GM13976 (cell line): ENCODE measurements at regions not wholly inside any gene's neighbourhood (a gene's known extent, or its start where the extent isn't known, plus 50 kb on each side); places are given as distances from the start of the nearest gene placed in this dataset.

Experiments used
- DNase-seq: peaks from one replicate; pipeline ENCODE4 v3.0.0; 2012; ENCODE audit warnings: low spot score
- in situ Hi-C: fragments of 300-500 bp; cut with MboI; formaldehyde crosslinking; loops from one replicate; pipeline ENCODE4 v1.12.0; 2022; ENCODE audit warnings: low sequenced_read_pairs, mixed read lengths, inconsistent platforms; ENCODE audit not compliant: unreplicated experiment
- TF ChIP-seq, protein P1 (sequence below): IDR thresholded peaks from 2 replicates; pipeline ENCODE4 v1.5.1; 2012; ENCODE audit warnings: borderline replicate concordance, mild to moderate bottlenecking; ENCODE audit not compliant: insufficient read depth; ENCODE audit errors: extremely low read depth, missing control alignments, control extremely low read depth

DNA sequence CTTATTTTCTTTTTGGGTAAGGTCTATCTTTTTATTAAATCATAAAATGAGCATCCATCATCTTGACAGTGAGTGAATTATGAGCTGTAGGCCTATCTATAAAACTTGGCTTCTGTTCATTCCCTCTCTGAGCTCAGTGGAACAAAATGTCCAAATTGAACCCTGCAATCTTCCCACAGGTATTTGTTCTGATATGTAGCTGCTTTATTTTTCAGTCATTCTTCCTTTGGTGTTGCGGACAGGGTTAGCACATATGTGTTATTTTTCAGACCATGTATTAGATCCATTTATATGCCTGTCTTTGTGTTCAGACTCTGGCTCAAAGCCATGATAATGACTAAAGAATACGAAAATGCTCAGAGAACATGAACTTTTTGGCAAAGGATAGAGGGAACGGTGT lies 201.6 kb upstream of the KIAA1217 start:
- TF ChIP-seq, protein P1, sequence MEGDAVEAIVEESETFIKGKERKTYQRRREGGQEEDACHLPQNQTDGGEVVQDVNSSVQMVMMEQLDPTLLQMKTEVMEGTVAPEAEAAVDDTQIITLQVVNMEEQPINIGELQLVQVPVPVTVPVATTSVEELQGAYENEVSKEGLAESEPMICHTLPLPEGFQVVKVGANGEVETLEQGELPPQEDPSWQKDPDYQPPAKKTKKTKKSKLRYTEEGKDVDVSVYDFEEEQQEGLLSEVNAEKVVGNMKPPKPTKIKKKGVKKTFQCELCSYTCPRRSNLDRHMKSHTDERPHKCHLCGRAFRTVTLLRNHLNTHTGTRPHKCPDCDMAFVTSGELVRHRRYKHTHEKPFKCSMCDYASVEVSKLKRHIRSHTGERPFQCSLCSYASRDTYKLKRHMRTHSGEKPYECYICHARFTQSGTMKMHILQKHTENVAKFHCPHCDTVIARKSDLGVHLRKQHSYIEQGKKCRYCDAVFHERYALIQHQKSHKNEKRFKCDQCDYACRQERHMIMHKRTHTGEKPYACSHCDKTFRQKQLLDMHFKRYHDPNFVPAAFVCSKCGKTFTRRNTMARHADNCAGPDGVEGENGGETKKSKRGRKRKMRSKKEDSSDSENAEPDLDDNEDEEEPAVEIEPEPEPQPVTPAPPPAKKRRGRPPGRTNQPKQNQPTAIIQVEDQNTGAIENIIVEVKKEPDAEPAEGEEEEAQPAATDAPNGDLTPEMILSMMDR: no peak
- DNase-seq: no peak
- in situ Hi-C loops: no loop called here

DNA sequence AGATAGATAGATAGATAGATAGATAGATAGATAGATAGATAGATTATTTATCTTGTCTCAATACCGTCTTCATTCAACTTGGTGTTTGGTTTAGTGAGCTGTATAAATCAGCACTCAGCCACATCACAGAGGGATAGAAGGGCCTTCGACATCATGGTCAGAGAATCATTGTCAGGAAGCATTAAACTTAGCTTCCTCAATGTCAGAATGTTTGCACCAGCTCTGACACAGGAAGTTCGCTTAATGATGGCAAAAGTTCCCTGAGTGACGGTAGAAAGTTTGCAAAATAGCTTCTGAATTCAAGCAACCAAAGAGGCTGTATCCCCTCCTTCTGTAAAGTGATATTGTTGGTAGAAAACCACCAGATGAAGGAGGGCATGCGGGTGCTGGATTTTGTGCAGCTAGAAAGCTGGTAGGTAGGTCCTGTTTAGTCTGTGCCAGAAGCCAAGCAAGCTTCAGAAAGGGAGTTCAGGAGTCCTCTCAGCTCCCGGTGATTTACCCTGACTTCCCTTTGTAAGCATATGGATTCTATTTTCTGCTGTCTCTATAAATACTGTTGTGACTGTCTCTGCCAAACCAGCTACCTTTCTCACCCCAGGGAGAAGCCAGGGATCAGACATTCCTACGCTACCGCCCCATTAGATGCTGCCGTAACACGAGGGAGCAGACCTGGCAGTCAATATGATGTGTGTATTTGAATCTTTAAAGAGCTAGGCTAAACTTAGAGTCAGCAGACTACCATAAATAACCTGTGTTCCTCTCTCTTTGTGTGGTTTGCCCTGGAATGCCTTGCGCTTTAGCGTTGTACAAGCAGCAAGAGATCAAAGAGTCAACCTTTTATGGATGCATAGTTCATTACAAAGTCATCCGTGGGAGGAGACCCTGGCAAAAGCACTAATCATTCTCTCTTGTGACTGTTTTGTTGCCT lies 200.5 kb upstream of the KIAA1217 start:
- no peak for DNase-seq
- in situ Hi-C loops: no loop called here
- TF ChIP-seq, protein P1: no peak

DNA sequence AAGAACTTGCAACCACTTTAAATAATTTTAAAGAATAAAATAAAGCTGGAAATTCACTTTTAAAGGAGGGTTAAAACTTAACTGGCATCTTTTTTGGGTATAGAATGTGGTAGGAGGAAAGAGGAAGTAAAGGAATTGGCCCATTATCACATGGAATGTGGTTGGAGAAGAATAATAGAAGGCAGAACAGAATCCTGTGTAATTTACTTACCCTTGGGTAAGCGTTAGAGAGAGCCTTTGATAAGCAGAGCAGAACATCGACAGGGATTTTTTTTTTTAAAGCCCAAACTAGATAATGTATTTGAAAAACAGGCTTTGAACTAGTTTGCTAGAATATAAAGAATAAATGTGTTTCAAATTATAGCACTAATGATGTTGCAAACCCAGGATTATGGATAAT lies 199.8 kb upstream of the KIAA1217 start:
- TF ChIP-seq, protein P1: no peak
- DNase-seq: no peak
- in situ Hi-C loops: no loop called here

DNA sequence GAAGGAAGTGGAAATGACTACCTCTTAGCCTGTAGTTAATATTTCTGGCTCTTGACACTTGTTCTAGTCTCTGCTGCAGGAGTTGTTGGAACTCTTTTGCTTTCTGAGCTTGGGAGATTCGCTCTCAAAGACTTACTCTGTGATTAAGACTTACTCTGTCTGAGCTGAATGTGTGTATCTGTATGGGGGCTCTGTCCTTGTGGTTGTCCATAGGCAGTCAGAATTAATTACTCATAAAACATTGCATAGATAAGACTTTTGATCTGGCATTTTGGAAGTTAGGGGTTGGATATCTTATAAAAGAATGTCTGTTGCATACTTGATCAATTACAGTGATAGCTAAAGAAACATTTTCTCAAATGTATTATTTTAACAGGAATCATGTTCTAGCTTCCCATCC lies 199.2 kb upstream of the KIAA1217 start:
- in situ Hi-C loops: no loop called here
- TF ChIP-seq, protein P1: no peak
- no peak for DNase-seq

DNA sequence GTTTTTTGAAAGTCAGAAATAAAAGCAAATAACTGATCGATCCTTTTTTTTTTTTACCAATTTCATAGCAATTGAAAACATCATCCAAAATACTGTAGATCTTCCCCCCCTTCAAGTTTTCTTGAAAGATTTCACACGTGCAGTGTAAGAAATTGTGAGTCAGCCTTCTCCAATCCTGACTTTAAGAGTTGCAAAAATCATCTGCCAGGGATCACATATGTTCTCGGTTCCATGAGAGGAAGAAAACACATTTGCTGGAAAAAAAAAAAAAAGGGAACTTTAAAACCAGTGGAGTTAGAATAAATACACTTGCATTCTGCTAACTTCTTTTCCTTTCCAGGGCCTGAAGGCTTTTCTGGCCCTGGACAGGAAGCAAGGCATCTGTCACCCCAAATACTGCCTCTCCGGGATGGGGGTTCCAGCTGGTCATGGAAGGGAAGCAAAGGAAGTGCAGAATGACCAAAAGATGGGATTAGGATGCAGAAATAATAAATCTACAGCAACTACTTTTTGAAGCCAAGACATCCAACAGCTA lies 198.4 kb upstream of the KIAA1217 start:
- in situ Hi-C loops: no loop called here
- no peak for DNase-seq
- TF ChIP-seq, protein P1: no peak

DNA sequence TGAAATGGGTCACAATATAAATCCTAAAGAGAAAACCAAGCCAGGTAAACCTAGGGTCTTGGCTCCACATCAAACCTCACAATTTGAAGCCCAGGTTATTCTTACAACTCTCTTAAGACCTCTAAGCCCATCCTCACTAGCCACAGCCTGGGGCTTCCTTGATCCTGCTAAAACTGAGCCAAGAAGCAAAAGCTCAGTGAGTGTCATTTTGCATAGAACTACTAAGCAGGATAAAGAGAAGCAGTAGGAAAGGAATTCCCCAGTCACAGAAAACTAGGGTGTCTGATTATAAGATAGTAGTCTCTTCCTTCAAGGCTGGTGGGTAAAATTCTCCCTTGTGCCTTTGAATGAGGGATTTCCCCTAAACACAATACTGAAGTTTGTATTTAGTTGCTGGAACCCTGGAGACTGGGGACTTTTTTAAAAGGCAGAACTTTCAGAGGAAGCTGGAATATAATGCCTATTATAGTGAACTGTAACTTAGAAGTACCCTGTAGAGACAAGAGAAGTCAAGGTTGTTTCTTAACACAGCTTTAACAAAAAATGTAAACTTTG lies 196.6 kb upstream of the KIAA1217 start:
- TF ChIP-seq, protein P1: no peak
- no peak for DNase-seq
- in situ Hi-C loops: no loop called here
